GM10248 (cell line): ENCODE measurements at regions not wholly inside any gene's neighbourhood (a gene's known extent, or its start where the extent isn't known, plus 50 kb on each side); places are given as distances from the start of the nearest gene placed in this dataset.
"Not testable (repeated sequence)": the region's sequence is repeated elsewhere in the genome, so short reads cannot be mapped to it uniquely, and the experiment has no call there.

ENCODE experiments used
- CTCF ChIA-PET: fragments of 300-600 bp; sonication (Branson Sonifier 250); formaldehyde crosslinking; extraction: SDS; loops from one replicate; lab custom pipeline; 2021; ENCODE audit warnings: antibody characterized with exemption; lab: Yijun Ruan, JAX
- POLR2A ChIA-PET: fragments of 350-650 bp; sonication (Branson Sonifier 250); formaldehyde crosslinking; extraction: SDS; loops from one replicate; lab custom pipeline; 2020; ENCODE audit warnings: antibody characterized with exemption; lab: Yijun Ruan, JAX
- DNase-seq: peaks from one replicate; pipeline ENCODE4 v3.0.0; 2012; ENCODE audit errors: extremely low spot score
- TF ChIP-seq, protein P1 (sequence below): IDR thresholded peaks from 2 replicates; pipeline ENCODE4 v1.5.1; 2012; ENCODE audit warnings: mild to moderate bottlenecking, low read depth; ENCODE audit errors: extremely low read depth, missing control alignments, control extremely low read depth

GRCh38 chr6:57822896-57823358, 505.5 kb downstream of the PRIM2 start:
- CTCF ChIA-PET = no interaction called here
- POLR2A ChIA-PET = no interaction called here
- no peak for DNase-seq
- TF ChIP-seq, protein P1, sequence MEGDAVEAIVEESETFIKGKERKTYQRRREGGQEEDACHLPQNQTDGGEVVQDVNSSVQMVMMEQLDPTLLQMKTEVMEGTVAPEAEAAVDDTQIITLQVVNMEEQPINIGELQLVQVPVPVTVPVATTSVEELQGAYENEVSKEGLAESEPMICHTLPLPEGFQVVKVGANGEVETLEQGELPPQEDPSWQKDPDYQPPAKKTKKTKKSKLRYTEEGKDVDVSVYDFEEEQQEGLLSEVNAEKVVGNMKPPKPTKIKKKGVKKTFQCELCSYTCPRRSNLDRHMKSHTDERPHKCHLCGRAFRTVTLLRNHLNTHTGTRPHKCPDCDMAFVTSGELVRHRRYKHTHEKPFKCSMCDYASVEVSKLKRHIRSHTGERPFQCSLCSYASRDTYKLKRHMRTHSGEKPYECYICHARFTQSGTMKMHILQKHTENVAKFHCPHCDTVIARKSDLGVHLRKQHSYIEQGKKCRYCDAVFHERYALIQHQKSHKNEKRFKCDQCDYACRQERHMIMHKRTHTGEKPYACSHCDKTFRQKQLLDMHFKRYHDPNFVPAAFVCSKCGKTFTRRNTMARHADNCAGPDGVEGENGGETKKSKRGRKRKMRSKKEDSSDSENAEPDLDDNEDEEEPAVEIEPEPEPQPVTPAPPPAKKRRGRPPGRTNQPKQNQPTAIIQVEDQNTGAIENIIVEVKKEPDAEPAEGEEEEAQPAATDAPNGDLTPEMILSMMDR = no peak

DNA sequence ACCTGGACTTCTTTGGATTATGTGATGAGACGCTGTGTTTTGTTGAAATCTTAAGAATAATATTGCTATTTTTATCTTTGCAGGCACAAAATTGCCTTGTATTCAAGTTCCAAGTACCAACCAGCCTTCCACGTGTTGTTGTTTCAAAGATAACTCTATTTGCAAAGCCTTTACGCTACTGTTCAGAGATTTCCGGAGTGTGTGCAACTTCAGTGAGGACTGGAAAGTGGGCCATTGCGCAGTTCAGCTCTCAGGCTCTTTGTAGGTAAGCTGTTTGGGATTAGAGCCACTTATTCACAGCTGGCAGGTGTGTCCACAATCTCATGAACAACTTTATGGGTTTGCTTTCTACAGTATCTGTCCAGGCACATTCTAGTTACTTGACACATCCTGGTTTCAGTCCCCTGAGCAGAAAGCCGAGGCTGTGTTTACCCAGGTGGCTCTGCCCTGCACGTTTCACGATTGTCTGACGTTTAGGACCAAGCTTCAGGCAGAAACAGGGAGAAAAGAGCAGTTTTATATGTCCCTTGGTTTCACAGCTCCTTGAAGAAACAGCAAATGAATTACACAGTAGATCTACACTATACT, 520.3 kb downstream of the PRIM2 start:
- DNase-seq, POLR2A ChIA-PET, CTCF ChIA-PET: not testable (repeated sequence)

- CTCF ChIA-PET, POLR2A ChIA-PET, DNase-seq: not testable (repeated sequence)
Measured at GRCh38 chr6:57841551-57841950, 524.1 kb downstream of the PRIM2 start.

- DNase-seq, CTCF ChIA-PET, POLR2A ChIA-PET: not testable (repeated sequence)
Measured at GRCh38 chr6:57853745-57854407, 536.4 kb downstream of the PRIM2 start.

- CTCF ChIA-PET, DNase-seq, POLR2A ChIA-PET: not testable (repeated sequence)
Measured at GRCh38 chr6:57860481-57861315, 543.3 kb downstream of the PRIM2 start.

- CTCF ChIA-PET, DNase-seq, POLR2A ChIA-PET: not testable (repeated sequence)
Measured at GRCh38 chr6:57870083-57870482, 552.7 kb downstream of the PRIM2 start.

- POLR2A ChIA-PET, CTCF ChIA-PET, DNase-seq: not testable (repeated sequence)
Measured at GRCh38 chr6:57873424-57873823, 556.0 kb downstream of the PRIM2 start.

- POLR2A ChIA-PET, CTCF ChIA-PET: not testable (repeated sequence)
Measured at GRCh38 chr6:57876659-57877058, 559.2 kb downstream of the PRIM2 start.

DNA sequence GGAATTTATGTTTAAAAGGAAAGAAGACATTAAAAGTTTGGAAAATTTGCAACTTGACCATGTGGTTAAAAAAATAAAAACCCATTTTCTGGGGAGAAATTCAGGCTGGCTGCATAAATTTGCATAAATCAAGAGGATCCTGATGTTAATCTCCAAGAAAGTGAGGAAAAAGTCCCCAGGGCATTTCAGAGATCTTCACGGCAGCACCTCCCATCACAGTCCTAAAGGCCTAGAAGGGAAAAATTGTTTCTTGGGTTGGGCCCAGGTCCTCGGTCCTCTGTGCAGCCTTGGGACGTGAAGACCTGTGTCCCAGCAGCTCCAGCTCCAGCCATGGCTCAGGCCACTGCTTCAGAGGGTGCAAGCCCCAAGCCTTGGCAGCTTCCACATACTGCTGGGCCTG, 560.3 kb downstream of the PRIM2 start:
- DNase-seq, POLR2A ChIA-PET, CTCF ChIA-PET: not testable (repeated sequence)

More at GRCh38 chr6:57876659-57877058, 559.2 kb downstream of the PRIM2 start:
- not testable (repeated sequence) for DNase-seq

DNA sequence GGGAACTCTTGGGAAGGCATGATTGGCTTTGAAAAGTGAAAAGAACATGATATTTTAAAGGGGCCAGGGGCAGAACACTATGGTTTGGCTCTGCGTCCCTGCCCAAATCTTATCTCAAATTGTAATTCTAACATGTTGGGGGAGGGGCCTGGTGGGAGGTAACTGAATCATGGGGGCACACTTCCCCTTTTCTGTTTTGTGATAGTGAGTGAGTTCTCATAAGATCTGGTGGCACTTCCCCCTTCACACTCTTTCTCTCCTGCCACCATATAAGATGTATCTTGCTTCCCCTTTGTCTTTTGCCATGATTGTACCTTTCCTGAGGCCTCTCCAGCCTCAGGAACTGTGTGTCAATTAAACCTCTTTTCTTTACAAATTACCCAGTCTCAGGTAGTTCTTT, 561.4 kb downstream of the PRIM2 start:
- CTCF ChIA-PET, POLR2A ChIA-PET, DNase-seq: not testable (repeated sequence)

- CTCF ChIA-PET, DNase-seq, POLR2A ChIA-PET: not testable (repeated sequence)
Measured at GRCh38 chr6:57898850-57899249, 581.4 kb downstream of the PRIM2 start.

GRCh38 chr6:57900687-57901399, 583.4 kb downstream of the PRIM2 start:
- POLR2A ChIA-PET, CTCF ChIA-PET, DNase-seq: not testable (repeated sequence)

- DNase-seq, POLR2A ChIA-PET, CTCF ChIA-PET: not testable (repeated sequence)
Measured at GRCh38 chr6:57901445-57901844, 584.0 kb downstream of the PRIM2 start.

- POLR2A ChIA-PET = not testable (repeated sequence)
Measured at GRCh38 chr6:57904356-57904755, 586.9 kb downstream of the PRIM2 start.

GRCh38 chr6:57915300-57915699, 597.9 kb downstream of the PRIM2 start:
- POLR2A ChIA-PET, DNase-seq, CTCF ChIA-PET: not testable (repeated sequence)

More at GRCh38 chr6:57904356-57904755, 586.9 kb downstream of the PRIM2 start:
- CTCF ChIA-PET, DNase-seq: not testable (repeated sequence)

GRCh38 chr6:57942966-57943365, 625.5 kb downstream of the PRIM2 start:
- CTCF ChIA-PET, POLR2A ChIA-PET, DNase-seq: not testable (repeated sequence)
